ENCODE measurements at regions not wholly inside any gene's neighbourhood (a gene's known extent, or its start where the extent isn't known, plus 50 kb on each side); places are given as distances from the start of the nearest gene placed in this dataset.

DNA sequence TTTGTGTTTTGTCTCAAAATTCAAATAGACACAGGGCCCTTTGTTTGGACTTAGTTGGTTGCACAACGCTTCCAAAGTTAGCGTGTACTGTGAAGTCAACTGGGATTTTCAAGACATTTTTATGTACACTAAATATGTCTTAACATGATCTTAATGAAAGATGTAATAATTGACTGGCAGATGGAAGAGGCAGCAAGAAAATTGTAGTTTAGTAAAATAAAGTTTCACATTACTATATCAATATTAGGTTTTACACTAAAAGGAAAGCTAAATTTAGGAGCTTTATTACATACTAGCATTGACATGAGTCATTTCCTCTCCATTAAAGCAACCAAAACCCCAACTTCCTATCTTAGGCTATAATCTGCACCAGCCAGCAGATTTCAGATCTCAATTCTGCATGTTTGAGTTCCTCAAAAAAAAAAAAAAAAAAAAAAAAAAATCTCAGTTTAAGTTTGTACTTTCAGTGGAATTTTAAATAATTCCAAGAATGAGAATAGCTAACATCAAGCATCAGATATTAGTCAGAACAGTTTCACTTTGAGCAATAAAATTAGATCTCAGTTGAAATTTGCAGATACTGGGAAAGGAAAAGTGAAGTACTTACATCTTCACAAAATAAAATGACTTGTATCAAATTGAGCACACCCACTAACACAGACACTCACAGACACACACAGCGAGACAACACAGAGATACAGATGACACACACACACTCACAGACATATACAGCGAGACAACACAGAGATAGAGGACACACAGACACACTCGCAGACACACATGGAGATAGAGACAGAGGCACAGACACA is 346.6 kb upstream of the KLF6 start:
- peaks cover 36% of the 10 kb centered on the region for H3K36me3 Mint-ChIP-seq
- H3K4me1 Mint-ChIP-seq = peaks cover 39% of the 10 kb centered on the region
- CTCF ChIA-PET = interaction anchor here (1.2 kb wide), 1 partner anchor 159 kb away, joined by 4 read pairs; no protein-coding TSS in a partner anchor
- ATAC-seq (peak; percentile 85), DNase-seq (peak; percentile 75)
- no peak overlapping the region for H3K4me3 Mint-ChIP-seq
- H3K9me3 Mint-ChIP-seq (ENCODE audit: low read depth) = peaks cover 4% of the 10 kb centered on the region
- no peaks in the 10 kb centered on the region for H3K27me3 Mint-ChIP-seq
- H3K27ac Mint-ChIP-seq = no peak overlapping the region

DNA sequence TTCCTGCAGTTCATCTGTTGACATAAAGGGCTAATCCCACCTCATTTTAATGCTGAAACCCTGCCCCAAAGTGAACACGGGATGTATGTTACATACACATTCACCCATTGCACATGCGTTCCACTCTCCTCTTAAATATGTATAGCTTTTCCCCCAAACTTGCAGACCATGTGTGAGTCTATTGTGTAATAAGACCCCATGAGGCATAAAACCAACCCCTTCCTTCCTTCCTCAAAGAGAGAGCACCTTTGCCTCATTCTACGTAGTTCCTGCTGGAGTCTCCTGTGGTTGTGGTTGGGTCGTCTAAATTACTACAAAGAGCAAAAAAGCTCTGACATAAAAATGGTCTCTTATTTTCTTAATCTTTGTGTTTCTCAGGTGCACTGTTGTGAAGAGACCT is 345.7 kb upstream of the KLF6 start:
- peaks cover 44% of the 10 kb centered on the region for H3K36me3 Mint-ChIP-seq
- H3K9me3 Mint-ChIP-seq (ENCODE audit: low read depth) = peaks cover 8% of the 10 kb centered on the region
- H3K4me3 Mint-ChIP-seq = no peak overlapping the region
- no peak overlapping the region for H3K27ac Mint-ChIP-seq
- H3K27me3 Mint-ChIP-seq = no peaks in the 10 kb centered on the region
- CTCF ChIA-PET = interaction anchor here (0.9 to 1.4 kb wide), 4 partner anchors 156 to 349 kb away, joined by 3 to 4 read pairs (median 3); no protein-coding TSS in a partner anchor
- DNase-seq (no peak), ATAC-seq (peak; percentile 8)
- H3K4me1 Mint-ChIP-seq = peaks cover 39% of the 10 kb centered on the region

DNA sequence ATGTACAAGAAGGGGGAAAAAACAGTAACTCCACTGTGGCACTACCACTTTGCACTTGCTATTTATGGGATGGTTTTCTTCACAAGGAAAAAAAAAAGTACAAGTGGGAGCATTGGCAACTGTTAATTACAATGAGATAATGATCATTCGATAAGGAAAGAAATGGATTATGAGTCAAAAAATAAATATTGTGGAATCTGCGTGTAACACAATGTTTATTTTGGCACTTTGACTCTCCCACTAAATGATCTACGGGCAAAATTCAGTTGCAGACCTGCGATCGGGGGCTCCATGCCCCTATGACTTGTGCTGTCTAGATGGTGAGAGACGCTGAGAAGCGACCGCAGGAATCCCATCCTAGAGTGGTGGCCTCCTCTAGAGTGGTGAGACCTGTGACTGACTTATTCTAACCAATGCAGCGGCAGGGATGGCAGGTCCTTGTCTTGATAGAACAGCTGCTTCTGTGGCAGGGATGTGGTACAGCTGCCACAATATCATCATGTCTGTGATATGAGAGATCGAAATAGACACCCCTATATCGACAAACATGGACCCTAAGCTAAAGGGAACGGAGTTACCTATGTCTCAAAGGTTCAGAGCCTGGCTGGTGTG is 345.0 kb upstream of the KLF6 start:
- DNase-seq (no peak), ATAC-seq (no peak)
- H3K4me1 Mint-ChIP-seq = peaks cover 34% of the 10 kb centered on the region
- peak overlapping the region; percentile 16 for H3K27ac Mint-ChIP-seq
- peaks cover 42% of the 10 kb centered on the region for H3K36me3 Mint-ChIP-seq
- no peak overlapping the region for H3K4me3 Mint-ChIP-seq
- CTCF ChIA-PET = interaction anchor here (0.9 to 1.4 kb wide), 4 partner anchors 156 to 348 kb away, joined by 3 to 4 read pairs (median 3); no protein-coding TSS in a partner anchor
- H3K27me3 Mint-ChIP-seq = no peaks in the 10 kb centered on the region
- H3K9me3 Mint-ChIP-seq (ENCODE audit: low read depth) = peaks cover 8% of the 10 kb centered on the region

DNA sequence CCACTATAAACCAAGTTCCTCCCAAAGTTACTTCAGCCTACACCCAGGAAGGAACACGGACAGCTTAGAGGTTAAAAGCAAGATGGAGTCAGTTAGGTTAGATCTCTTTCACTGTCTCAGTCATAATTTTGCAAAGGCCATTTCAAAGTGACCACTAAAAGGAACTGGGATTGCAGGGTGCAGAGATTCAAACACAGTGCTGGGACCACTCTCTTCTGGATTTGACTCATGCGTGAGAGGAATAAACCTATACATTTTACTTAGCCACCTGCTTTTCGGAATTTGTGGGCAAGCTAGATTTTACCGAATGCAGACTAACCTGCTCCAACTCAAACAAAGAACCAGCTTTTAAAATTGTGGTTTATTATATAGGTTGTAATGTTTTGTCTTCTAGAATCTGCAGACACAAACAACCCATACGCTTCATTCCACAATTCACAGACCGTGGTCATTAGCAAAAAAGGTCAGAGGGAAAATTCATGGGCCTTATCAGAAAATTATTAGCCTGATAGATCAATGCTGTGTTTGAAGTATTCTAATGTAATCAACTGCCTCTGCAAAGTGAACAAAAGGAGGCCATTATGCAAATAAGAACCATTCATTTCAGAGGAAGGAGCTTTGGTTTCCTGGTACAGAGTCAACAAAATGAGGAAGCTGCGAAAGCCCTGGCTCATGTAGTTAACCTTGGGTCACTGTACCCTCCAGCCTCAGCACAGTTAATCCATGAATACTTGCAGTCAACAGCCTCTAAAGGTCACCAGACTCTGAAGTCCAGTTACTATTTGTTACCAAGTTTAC is 342.7 kb upstream of the KLF6 start:
- DNase-seq (no peak), ATAC-seq (peak; percentile 17)
- Mint-ChIP-seq H3K4me3 (no peak overlapping the region), H3K27me3 (no peaks in the 10 kb centered on the region), H3K9me3 (ENCODE audit: low read depth) (peaks cover 11% of the 10 kb centered on the region), H3K27ac (peak overlapping the region; percentile 78), H3K36me3 (peaks cover 41% of the 10 kb centered on the region), H3K4me1 (peaks cover 27% of the 10 kb centered on the region)
- CTCF ChIA-PET = no interaction called here

DNA sequence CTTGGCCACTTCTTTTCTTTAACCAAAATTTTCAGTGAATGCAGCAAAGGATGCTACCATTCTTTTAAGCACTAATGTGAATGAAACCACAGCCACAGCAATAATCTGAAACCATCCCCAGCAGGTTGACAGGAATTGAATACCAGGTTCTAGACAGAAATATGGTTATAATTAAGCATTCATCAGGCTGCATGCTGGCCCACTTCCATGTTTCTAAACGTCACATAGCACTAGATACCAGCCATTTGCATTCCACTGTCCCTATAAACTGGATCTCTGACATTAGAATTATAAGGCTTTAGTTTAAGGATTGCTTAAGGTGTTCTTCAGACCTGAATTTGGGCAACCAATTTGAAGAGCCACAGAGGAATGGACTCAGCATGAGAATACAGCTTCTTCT is 340.8 kb upstream of the KLF6 start:
- Mint-ChIP-seq H3K27ac (no peak overlapping the region), H3K36me3 (peaks cover 41% of the 10 kb centered on the region), H3K27me3 (no peaks in the 10 kb centered on the region), H3K4me3 (no peak overlapping the region), H3K4me1 (peaks cover 30% of the 10 kb centered on the region), H3K9me3 (ENCODE audit: low read depth) (peaks cover 11% of the 10 kb centered on the region)
- CTCF ChIA-PET = no interaction called here
- ATAC-seq = no peak
- DNase-seq = no peak

DNA sequence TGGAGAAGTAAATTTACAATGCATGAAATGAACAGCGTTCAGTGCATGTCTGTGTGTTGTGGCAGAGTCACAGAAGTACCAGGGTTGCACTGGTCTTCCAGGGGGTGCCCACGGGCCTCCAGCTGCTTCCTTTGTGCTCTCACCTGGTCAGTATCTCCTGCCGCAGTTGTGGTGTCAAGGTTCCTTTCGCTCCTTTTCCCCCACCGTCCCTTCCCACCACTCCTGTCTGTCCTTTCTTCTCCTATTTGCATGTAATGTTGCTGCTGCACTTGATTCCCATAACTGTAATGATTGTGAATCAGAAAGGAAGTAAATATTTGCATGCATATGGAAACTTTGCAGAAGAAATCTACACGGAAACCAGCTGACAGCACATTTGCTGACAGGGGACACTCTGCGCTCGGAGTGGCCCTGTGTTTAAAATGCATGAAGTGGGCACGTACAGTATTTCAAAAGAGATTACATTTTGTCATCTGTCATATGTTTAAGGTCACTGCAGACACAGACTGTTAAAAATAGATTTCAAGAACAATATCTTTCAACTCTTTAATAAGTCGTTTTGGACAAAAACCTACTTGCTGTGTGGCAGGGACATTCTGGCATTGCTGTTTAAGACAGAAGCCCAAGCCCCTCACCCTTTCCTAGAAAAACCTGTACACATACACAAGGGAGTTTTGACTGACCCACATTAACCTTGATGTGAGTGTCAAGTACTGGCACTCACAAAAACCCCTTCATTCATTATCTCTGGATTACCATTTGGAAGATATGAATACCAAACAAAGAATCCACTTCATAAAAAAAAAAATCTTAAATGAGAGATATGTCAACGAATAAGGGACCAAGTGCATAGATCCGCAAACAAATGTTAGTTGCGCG is 336.7 kb upstream of the KLF6 start:
- Mint-ChIP-seq H3K9me3 (ENCODE audit: low read depth) (peaks cover 13% of the 10 kb centered on the region), H3K4me1 (peaks cover 22% of the 10 kb centered on the region), H3K27ac (no peak overlapping the region), H3K4me3 (no peak overlapping the region), H3K36me3 (peaks cover 22% of the 10 kb centered on the region), H3K27me3 (no peaks in the 10 kb centered on the region)
- no peak for DNase-seq
- no peak for ATAC-seq
- CTCF ChIA-PET = interaction anchor here (1.0 kb wide), 1 partner anchor 150 kb away, joined by 3 read pairs; no protein-coding TSS in a partner anchor

DNA sequence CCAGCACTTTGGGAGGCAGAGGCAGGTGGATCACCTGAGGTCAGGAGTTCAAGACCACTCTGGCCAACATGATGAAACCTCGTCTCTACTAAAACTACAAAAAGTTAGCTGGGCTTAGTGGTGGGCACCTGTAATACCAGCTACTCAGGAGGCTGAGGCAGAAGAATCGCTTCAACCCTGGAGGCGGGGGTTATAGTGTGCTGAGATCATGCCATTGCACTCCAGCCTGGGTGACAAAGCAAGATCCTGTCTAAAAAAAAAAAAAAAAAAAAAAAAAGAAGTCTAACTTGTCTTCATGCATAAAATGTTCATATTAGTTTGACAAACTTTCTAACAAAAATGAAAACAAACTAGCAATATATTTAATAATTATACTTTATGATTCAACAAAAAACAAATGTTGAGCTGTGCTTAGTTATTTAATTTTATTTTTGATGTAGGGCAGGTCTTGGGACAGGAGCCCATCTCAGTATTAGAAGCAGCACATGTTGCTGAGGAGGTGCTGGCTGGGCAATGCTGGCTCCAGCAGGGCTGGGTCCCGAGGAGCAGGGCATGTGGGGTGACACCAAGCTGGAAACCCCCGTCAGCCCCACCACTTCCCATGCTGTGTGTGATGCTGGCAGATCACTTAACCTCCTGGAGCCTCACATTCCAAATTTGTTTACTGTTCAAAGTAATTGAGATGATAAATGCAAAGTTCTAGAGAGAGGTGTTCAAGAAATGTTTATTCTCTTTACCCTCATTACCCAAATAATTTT is 335.3 kb upstream of the KLF6 start:
- no peak overlapping the region for H3K4me3 Mint-ChIP-seq
- peaks cover 17% of the 10 kb centered on the region for H3K36me3 Mint-ChIP-seq
- no peaks in the 10 kb centered on the region for H3K27me3 Mint-ChIP-seq
- no peak overlapping the region for H3K27ac Mint-ChIP-seq
- CTCF ChIA-PET = interaction anchor here (1.0 kb wide), 1 partner anchor 149 kb away, joined by 3 read pairs; no protein-coding TSS in a partner anchor
- ATAC-seq (peak; percentile 33), DNase-seq (no peak)
- H3K4me1 Mint-ChIP-seq = peaks cover 10% of the 10 kb centered on the region
- peaks cover 8% of the 10 kb centered on the region for H3K9me3 Mint-ChIP-seq (ENCODE audit: low read depth)

DNA sequence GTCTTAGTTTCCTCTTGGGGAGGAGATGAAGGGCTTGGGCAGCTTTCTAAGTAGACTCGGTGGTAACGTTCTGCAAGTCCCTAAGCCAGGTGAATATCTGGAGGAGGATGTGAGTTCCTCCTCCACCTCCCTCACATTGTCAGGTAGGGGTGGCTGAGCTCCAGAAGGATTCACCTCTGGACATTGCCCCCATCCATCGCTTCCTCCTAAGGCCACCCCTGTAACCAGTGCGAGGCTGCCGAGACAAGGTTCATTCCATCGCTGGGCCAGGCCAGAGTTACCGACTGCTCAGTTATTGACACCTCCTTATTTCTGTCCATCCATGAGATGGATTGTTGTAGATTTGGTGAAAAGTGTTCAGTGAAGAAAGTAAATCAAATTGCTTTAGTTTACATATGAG is 334.1 kb upstream of the KLF6 start:
- no peak overlapping the region for H3K27ac Mint-ChIP-seq
- DNase-seq (no peak), ATAC-seq (no peak)
- CTCF ChIA-PET = interaction anchor here (1.2 kb wide), 1 partner anchor 35 kb away, joined by 3 read pairs; no protein-coding TSS in a partner anchor
- H3K27me3 Mint-ChIP-seq = no peaks in the 10 kb centered on the region
- peaks cover 10% of the 10 kb centered on the region for H3K4me1 Mint-ChIP-seq
- peaks cover 8% of the 10 kb centered on the region for H3K36me3 Mint-ChIP-seq
- no peak overlapping the region for H3K4me3 Mint-ChIP-seq
- H3K9me3 Mint-ChIP-seq (ENCODE audit: low read depth) = peaks cover 4% of the 10 kb centered on the region

DNA sequence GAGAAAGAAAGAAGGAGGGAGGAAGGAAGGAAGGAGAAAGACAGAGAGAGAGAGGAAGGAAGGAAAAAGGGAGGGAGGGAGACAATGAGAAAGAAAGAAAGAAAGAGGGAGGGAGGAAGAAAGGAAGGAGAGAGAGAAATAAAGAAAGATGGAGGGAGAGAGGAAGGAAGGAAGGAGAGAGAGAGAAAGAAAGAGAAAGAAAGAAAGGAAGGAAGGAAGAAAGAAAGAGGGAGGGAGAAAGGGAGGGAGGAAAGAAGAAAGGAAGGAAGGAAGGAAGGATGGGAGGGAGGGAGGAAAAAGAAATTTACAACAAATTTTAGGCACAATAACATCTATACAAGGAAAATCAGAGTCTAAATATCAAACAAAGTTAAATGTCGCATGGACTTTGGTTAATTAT is 332.6 kb upstream of the KLF6 start:
- CTCF ChIA-PET = no interaction called here

DNA sequence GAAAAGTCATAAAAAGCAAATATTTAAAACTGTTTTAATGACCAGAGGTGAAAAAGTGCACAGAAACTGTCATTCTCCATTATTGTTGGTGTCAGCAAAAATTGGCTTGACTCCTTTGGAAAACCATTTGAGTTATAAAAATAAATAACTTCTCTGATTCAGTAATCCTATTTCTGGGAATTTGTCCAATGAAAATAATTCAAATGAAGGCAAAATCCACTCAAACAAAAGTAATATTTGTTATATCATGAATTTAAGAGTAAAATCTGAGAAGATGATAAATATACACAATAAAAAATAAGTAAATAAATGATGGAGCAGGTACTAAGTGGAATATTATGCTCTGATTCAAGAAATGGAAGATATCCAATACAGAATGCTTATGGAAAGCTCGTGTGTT is 326.6 kb upstream of the KLF6 start:
- no peak for DNase-seq
- no peak overlapping the region for H3K27ac Mint-ChIP-seq
- H3K36me3 Mint-ChIP-seq = peaks cover 13% of the 10 kb centered on the region
- ATAC-seq = no peak
- H3K4me1 Mint-ChIP-seq = no peaks in the 10 kb centered on the region
- H3K4me3 Mint-ChIP-seq = no peak overlapping the region
- no peaks in the 10 kb centered on the region for H3K9me3 Mint-ChIP-seq (ENCODE audit: low read depth)
- no peaks in the 10 kb centered on the region for H3K27me3 Mint-ChIP-seq
- CTCF ChIA-PET = no interaction called here

More for the DNA sequence above, 332.6 kb upstream of the KLF6 start:
- Mint-ChIP-seq H3K9me3 (ENCODE audit: low read depth) (peaks cover 4% of the 10 kb centered on the region), H3K27me3 (no peaks in the 10 kb centered on the region), H3K36me3 (peaks cover 12% of the 10 kb centered on the region), H3K4me3 (no peak overlapping the region), H3K27ac (no peak overlapping the region), H3K4me1 (peaks cover 10% of the 10 kb centered on the region)
- DNase-seq (no peak), ATAC-seq (no peak)

DNA sequence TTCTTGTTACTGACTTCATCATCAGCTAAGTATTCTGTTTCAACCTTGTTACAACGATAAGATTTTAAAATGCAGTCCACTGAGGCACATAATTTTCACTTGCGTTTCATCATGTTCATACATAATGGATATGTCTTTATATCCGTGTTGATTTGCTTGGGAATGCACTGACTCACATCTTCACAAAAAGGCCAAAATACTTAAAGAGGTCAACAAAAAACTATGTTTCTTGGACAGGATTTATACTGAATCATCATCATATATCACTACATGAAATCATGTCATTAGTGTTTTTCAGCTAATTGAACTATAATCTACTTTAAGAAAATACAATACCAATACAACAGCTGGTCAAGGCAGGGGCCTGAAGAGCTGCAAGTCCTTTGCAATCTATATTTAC is 324.5 kb upstream of the KLF6 start:
- peaks cover 6% of the 10 kb centered on the region for H3K36me3 Mint-ChIP-seq
- no peak overlapping the region for H3K4me3 Mint-ChIP-seq
- H3K27ac Mint-ChIP-seq = no peak overlapping the region
- CTCF ChIA-PET = no interaction called here
- no peaks in the 10 kb centered on the region for H3K27me3 Mint-ChIP-seq
- DNase-seq (no peak), ATAC-seq (no peak)
- no peaks in the 10 kb centered on the region for H3K4me1 Mint-ChIP-seq
- no peaks in the 10 kb centered on the region for H3K9me3 Mint-ChIP-seq (ENCODE audit: low read depth)

DNA sequence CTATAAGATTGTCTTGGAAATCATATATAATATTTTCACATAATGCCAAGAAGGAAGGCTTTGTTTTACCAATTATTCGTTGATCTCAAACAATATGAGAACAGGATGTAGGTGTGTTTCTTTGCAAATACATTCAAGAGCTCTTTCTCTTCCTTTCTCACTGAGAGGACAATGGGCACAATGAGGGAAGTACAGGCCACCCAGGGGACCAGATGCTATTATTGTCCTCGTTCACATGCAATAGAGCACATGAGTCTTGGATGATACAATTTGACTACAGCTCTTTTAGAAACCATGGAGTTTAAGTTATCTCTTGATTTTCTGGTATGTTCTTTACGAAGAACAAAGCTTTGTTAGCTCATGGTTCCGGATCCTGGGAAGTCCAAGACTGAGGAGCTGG is 323.7 kb upstream of the KLF6 start:
- CTCF ChIA-PET = no interaction called here
- H3K9me3 Mint-ChIP-seq (ENCODE audit: low read depth) = no peaks in the 10 kb centered on the region
- no peak overlapping the region for H3K27ac Mint-ChIP-seq
- no peak overlapping the region for H3K4me3 Mint-ChIP-seq
- peaks cover 4% of the 10 kb centered on the region for H3K36me3 Mint-ChIP-seq
- no peak for DNase-seq
- no peak for ATAC-seq
- no peaks in the 10 kb centered on the region for H3K27me3 Mint-ChIP-seq
- no peaks in the 10 kb centered on the region for H3K4me1 Mint-ChIP-seq
